Right lung (tissue), 2 donors: ENCODE measurements at regions not wholly inside any gene's neighbourhood (a gene's known extent, or its start where the extent isn't known, plus 50 kb on each side); places are given as distances from the start of the nearest gene placed in this dataset.
"Not testable (repeated sequence)": the region's sequence is repeated elsewhere in the genome, so short reads cannot be mapped to it uniquely, and the experiment has no call there.

Experiments
- DNase-seq, 2 donors: peaks; one replicate each; pipeline ENCODE4 v3.0.0-alpha.2; 2013

- no peak for DNase-seq
These were observed 98.2 kb upstream of the CHORDC1 start for GRCh38 chr11:90321018-90321417.

- no peak for DNase-seq
These were observed 95.8 kb upstream of the CHORDC1 start for GRCh38 chr11:90318651-90319050.

GRCh38 chr11:90310210-90310609 lies 87.4 kb upstream of the CHORDC1 start:
- DNase-seq = no peak

GRCh38 chr11:90309693-90310092 lies 86.8 kb upstream of the CHORDC1 start:
- DNase-seq = no peak

GRCh38 chr11:90294526-90294925 lies 71.7 kb upstream of the CHORDC1 start:
- no peak for DNase-seq

- no peak for DNase-seq
These were observed 71.2 kb upstream of the CHORDC1 start for GRCh38 chr11:90294091-90294490.

GRCh38 chr11:90288212-90288821 lies 65.5 kb upstream of the CHORDC1 start:
- peak; percentile 8 to 15 for DNase-seq

- DNase-seq = no peak
These were observed 63.8 kb upstream of the CHORDC1 start for GRCh38 chr11:90286640-90287039.

- no peak for DNase-seq
These were observed 61.3 kb upstream of the CHORDC1 start for GRCh38 chr11:90284171-90284570.

GRCh38 chr11:90282551-90283071 lies 59.8 kb upstream of the CHORDC1 start:
- not testable (repeated sequence) for DNase-seq

- no peak for DNase-seq
These were observed 51.5 kb upstream of the CHORDC1 start for GRCh38 chr11:90274362-90274761.
